GM21526 (cell line): ENCODE measurements at regions not wholly inside any gene's neighbourhood (a gene's known extent, or its start where the extent isn't known, plus 50 kb on each side); places are given as distances from the start of the nearest gene placed in this dataset.

ENCODE experiments used
- ATAC-seq: cut with Tn5 transposase; IDR thresholded peaks from one replicate; pipeline ENCODE4 v1.9.1; 2021; ENCODE audit warnings: moderate library complexity; ENCODE audit not compliant: unreplicated experiment, low FRiP score

- ATAC-seq = no peak
Observed at GRCh38 chr6:139640921-139641320, 266.5 kb upstream of the CITED2 start.

- ATAC-seq = peak; percentile 89
Observed at GRCh38 chr6:139640448-139640847, 266.0 kb upstream of the CITED2 start.

GRCh38 chr6:139639507-139639906 is 265.1 kb upstream of the CITED2 start:
- no peak for ATAC-seq

GRCh38 chr6:139638179-139638941 is 263.9 kb upstream of the CITED2 start:
- ATAC-seq = no peak

- no peak for ATAC-seq
Observed at GRCh38 chr6:139637766-139638165, 263.3 kb upstream of the CITED2 start.

GRCh38 chr6:139636391-139636790 is 261.9 kb upstream of the CITED2 start:
- ATAC-seq = no peak

GRCh38 chr6:139635401-139636130 is 261.1 kb upstream of the CITED2 start:
- ATAC-seq = no peak

GRCh38 chr6:139632840-139633239 is 258.4 kb upstream of the CITED2 start:
- no peak for ATAC-seq

- ATAC-seq = no peak
Observed at GRCh38 chr6:139628270-139628669, 253.8 kb upstream of the CITED2 start.

- ATAC-seq = no peak
Observed at GRCh38 chr6:139627091-139627490, 252.6 kb upstream of the CITED2 start.

GRCh38 chr6:139625998-139626975 is 251.8 kb upstream of the CITED2 start:
- ATAC-seq = no peak

- ATAC-seq = no peak
Observed at GRCh38 chr6:139625081-139625939, 250.9 kb upstream of the CITED2 start.

GRCh38 chr6:139623372-139623771 is 248.9 kb upstream of the CITED2 start:
- ATAC-seq = no peak

GRCh38 chr6:139613496-139613895 is 239.0 kb upstream of the CITED2 start:
- no peak for ATAC-seq

- no peak for ATAC-seq
Observed at GRCh38 chr6:139612135-139612465, 237.7 kb upstream of the CITED2 start.

- ATAC-seq = no peak
Observed at GRCh38 chr6:139611327-139612134, 237.1 kb upstream of the CITED2 start.

GRCh38 chr6:139608466-139609261 is 234.2 kb upstream of the CITED2 start:
- no peak for ATAC-seq

GRCh38 chr6:139605350-139605749 is 230.9 kb upstream of the CITED2 start:
- ATAC-seq = no peak
